ENCODE measurements at regions not wholly inside any gene's neighbourhood (a gene's known extent, or its start where the extent isn't known, plus 50 kb on each side); places are given as distances from the start of the nearest gene placed in this dataset.

DNA sequence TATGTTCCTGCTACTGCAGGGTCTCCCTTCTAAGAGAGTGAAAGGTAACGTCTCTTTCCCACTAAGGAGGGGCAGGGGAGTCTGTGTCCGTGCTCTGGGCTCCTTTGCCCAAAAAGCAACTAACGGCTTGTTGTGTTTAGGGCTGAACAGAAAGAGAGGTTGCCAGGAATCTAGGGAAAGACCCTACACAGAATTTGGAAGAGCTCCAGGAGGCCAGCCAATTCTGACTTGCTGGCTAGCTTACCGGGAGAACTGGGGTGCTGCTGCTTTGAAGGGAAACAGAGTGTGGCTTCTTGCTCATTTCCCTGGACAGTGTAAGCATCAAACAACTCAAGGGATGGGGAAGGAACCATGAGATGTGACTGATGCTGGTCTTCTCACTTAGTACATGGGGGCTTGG is 176.1 kb downstream of the GADD45G start:
- no peak for TF ChIP-seq YY1 (IDR thresholded peaks at IDR 0.05; ENCODE audit: low read depth)
- TF ChIP-seq TEAD4 (IDR thresholded peaks at IDR 0.05) = no peak
- no peak for TF ChIP-seq EP300 (IDR thresholded peaks at IDR 0.05; ENCODE audit: borderline replicate concordance)
- TF ChIP-seq TAF1 (IDR thresholded peaks at IDR 0.05; ENCODE audit: low read depth) = no peak
- no peak for TF ChIP-seq NFIC (IDR thresholded peaks at IDR 0.05)
- no peak for TF ChIP-seq EGR1 (IDR thresholded peaks at IDR 0.05)
- TF ChIP-seq, protein P1, sequence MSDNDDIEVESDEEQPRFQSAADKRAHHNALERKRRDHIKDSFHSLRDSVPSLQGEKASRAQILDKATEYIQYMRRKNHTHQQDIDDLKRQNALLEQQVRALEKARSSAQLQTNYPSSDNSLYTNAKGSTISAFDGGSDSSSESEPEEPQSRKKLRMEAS (IDR thresholded peaks at IDR 0.05) = no peak
- no peak for TF ChIP-seq REST (IDR thresholded peaks at IDR 0.05; ENCODE audit: low read depth)
- no peak for TF ChIP-seq RAD21 (IDR thresholded peaks at IDR 0.05; ENCODE audit: low read depth)
- no peak for TF ChIP-seq CEBPB (IDR thresholded peaks at IDR 0.05)
- no peak for TF ChIP-seq TCF12 (IDR thresholded peaks at IDR 0.05; ENCODE audit: low read depth)
- TF ChIP-seq, protein P2, sequence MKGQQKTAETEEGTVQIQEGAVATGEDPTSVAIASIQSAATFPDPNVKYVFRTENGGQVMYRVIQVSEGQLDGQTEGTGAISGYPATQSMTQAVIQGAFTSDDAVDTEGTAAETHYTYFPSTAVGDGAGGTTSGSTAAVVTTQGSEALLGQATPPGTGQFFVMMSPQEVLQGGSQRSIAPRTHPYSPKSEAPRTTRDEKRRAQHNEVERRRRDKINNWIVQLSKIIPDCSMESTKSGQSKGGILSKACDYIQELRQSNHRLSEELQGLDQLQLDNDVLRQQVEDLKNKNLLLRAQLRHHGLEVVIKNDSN (IDR thresholded peaks at IDR 0.05) = no peak
- TF ChIP-seq CREB1 (IDR thresholded peaks at IDR 0.05; ENCODE audit: low read depth) = no peak
